ENCODE measurements at regions not wholly inside any gene's neighbourhood (a gene's known extent, or its start where the extent isn't known, plus 50 kb on each side); places are given as distances from the start of the nearest gene placed in this dataset.

- TF ChIP-seq, protein P1, sequence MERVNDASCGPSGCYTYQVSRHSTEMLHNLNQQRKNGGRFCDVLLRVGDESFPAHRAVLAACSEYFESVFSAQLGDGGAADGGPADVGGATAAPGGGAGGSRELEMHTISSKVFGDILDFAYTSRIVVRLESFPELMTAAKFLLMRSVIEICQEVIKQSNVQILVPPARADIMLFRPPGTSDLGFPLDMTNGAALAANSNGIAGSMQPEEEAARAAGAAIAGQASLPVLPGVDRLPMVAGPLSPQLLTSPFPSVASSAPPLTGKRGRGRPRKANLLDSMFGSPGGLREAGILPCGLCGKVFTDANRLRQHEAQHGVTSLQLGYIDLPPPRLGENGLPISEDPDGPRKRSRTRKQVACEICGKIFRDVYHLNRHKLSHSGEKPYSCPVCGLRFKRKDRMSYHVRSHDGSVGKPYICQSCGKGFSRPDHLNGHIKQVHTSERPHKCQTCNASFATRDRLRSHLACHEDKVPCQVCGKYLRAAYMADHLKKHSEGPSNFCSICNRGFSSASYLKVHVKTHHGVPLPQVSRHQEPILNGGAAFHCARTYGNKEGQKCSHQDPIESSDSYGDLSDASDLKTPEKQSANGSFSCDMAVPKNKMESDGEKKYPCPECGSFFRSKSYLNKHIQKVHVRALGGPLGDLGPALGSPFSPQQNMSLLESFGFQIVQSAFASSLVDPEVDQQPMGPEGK (tag by site-specific recombination; IDR thresholded peaks at IDR 0.05) = no peak
- TF ChIP-seq ZNF555 (tag by site-specific recombination; conservative IDR thresholded peaks at IDR 0.05) = no peak
- TF ChIP-seq TSHZ1 (tag by site-specific recombination; IDR thresholded peaks at IDR 0.05; ENCODE audit: borderline replicate concordance) = no peak
- TF ChIP-seq ZNF416 (tag by site-specific recombination; IDR thresholded peaks at IDR 0.05) = no peak
- TF ChIP-seq ZNF311 (tag by site-specific recombination; IDR thresholded peaks at IDR 0.05; ENCODE audit: borderline replicate concordance) = no peak
- no peak for TF ChIP-seq ZNF292 (tag by site-specific recombination; IDR thresholded peaks at IDR 0.05; ENCODE audit: borderline replicate concordance, low read depth)
Measured at GRCh38 chr15:87089551-87089950, 1009.9 kb downstream of the AGBL1 start (continued).

GRCh38 chr15:87083201-87083600 lies 1003.5 kb downstream of the AGBL1 start:
- Histone ChIP-seq H3K4me1 (ENCODE audit: control insufficient read depth, insufficient read depth, low read length) (no peaks in the 10 kb centered on the region), H3K36me3 (ENCODE audit: control insufficient read depth in 2 of 2, insufficient read depth in 1 of 2, low read length in 2 of 2) (no peaks in the 10 kb centered on the region), H3K27ac (ENCODE audit: extremely low read depth, low read depth, low read length) (no peak overlapping the region), H3K9me3 (ENCODE audit: control insufficient read depth, insufficient read depth, low read depth, low read length) (no peaks in the 10 kb centered on the region), H3K4me3 (ENCODE audit: low read depth, low read length) (no peak overlapping the region)
- CTCF ChIA-PET = no interaction called here
- POLR2A ChIA-PET = no interaction called here
- TF ChIP-seq YY2 (tag by site-specific recombination; IDR thresholded peaks at IDR 0.05) (no peak), ZFP41 (tag by site-specific recombination; IDR thresholded peaks at IDR 0.05; ENCODE audit: borderline replicate concordance) (no peak)

DNA sequence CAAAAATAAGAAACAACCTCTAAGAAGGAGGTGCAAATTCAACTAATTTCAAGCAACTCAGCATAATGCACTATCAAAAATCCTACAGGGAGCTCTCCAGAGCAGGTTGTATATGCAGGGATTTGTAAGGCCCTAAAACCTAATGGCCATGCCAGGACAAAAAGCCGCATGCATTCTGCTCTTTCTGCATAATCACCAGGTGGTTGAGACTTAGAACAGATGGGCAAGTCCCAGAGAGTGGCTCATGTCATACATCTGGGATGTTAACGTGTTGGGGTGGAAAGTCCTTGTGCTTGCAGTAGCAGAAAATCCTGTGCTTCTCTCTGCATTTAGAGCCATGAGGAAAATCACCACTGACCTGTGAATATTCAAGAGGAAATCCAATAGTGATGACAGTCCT lies 1002.9 kb downstream of the AGBL1 start:
- CTCF ChIA-PET = no interaction called here
- H3K9me3 ChIP-seq (ENCODE audit: control insufficient read depth, insufficient read depth, low read depth, low read length) = no peaks in the 10 kb centered on the region
- POLR2A ChIA-PET = no interaction called here
- no peak for TF ChIP-seq SALL2 (tag by site-specific recombination; IDR thresholded peaks at IDR 0.05; ENCODE audit: borderline replicate concordance)
- no peak for TF ChIP-seq ZNF423 (tag by site-specific recombination; IDR thresholded peaks at IDR 0.05)
- TF ChIP-seq, protein P2, sequence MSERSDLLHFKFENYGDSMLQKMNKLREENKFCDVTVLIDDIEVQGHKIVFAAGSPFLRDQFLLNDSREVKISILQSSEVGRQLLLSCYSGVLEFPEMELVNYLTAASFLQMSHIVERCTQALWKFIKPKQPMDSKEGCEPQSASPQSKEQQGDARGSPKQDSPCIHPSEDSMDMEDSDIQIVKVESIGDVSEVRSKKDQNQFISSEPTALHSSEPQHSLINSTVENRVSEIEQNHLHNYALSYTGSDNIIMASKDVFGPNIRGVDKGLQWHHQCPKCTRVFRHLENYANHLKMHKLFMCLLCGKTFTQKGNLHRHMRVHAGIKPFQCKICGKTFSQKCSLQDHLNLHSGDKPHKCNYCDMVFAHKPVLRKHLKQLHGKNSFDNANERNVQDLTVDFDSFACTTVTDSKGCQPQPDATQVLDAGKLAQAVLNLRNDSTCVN (tag by site-specific recombination; optimal IDR thresholded peaks at IDR 0.05) = no peak
- no peak for TF ChIP-seq WT1 (tag by site-specific recombination; IDR thresholded peaks at IDR 0.05)
- TF ChIP-seq GLIS2 (tag by site-specific recombination; IDR thresholded peaks at IDR 0.05) = no peak
- no peak for TF ChIP-seq ZNF175 (tag by site-specific recombination; IDR thresholded peaks at IDR 0.05)
- no peak for TF ChIP-seq ZNF24 (tag by site-specific recombination; IDR thresholded peaks at IDR 0.05)
- TF ChIP-seq ZNF660 (tag by site-specific recombination; IDR thresholded peaks at IDR 0.05) = no peak
- no peak for TF ChIP-seq ZNF302 (tag by site-specific recombination; IDR thresholded peaks at IDR 0.05; ENCODE audit: low read depth)
- TF ChIP-seq ZNF26 (tag by site-specific recombination; IDR thresholded peaks at IDR 0.05) = no peak
- no peak for TF ChIP-seq HOXC10 (CRISPR knock-in tag; IDR thresholded peaks at IDR 0.05)
- TF ChIP-seq, protein P3, sequence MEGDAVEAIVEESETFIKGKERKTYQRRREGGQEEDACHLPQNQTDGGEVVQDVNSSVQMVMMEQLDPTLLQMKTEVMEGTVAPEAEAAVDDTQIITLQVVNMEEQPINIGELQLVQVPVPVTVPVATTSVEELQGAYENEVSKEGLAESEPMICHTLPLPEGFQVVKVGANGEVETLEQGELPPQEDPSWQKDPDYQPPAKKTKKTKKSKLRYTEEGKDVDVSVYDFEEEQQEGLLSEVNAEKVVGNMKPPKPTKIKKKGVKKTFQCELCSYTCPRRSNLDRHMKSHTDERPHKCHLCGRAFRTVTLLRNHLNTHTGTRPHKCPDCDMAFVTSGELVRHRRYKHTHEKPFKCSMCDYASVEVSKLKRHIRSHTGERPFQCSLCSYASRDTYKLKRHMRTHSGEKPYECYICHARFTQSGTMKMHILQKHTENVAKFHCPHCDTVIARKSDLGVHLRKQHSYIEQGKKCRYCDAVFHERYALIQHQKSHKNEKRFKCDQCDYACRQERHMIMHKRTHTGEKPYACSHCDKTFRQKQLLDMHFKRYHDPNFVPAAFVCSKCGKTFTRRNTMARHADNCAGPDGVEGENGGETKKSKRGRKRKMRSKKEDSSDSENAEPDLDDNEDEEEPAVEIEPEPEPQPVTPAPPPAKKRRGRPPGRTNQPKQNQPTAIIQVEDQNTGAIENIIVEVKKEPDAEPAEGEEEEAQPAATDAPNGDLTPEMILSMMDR (tag by site-specific recombination; IDR thresholded peaks at IDR 0.05) = no peak

More for the DNA sequence above, 1002.9 kb downstream of the AGBL1 start:
- Histone ChIP-seq H3K4me1 (ENCODE audit: control insufficient read depth, insufficient read depth, low read length) (no peaks in the 10 kb centered on the region), H3K4me3 (ENCODE audit: low read depth, low read length) (no peak overlapping the region), H3K27ac (ENCODE audit: extremely low read depth, low read depth, low read length) (no peak overlapping the region), H3K36me3 (ENCODE audit: control insufficient read depth in 2 of 2, insufficient read depth in 1 of 2, low read length in 2 of 2) (no peaks in the 10 kb centered on the region)
